VCaP (cell line): ENCODE measurements at regions not wholly inside any gene's neighbourhood (a gene's known extent, or its start where the extent isn't known, plus 50 kb on each side); places are given as distances from the start of the nearest gene placed in this dataset.
"Not testable (repeated sequence)": the region's sequence is repeated elsewhere in the genome, so short reads cannot be mapped to it uniquely, and the experiment has no call there.

Source experiments
- H3K27ac ChIP-seq: fragments of 450-650 bp; 2 replicates; pipeline ENCODE4 v1.5.1; 2017
- CTCF ChIP-seq: fragments of 450-650 bp; conservative IDR thresholded peaks from 2 replicates; pipeline ENCODE4 v1.5.1; 2017; ENCODE audit warnings: mild to moderate bottlenecking, moderate library complexity

GRCh38 chr4:100872811-100873210, 355.0 kb upstream of the EMCN start:
- H3K27ac ChIP-seq = no peak overlapping the region
- no peak for TF ChIP-seq CTCF

GRCh38 chr4:100870940-100871772, 353.3 kb upstream of the EMCN start:
- H3K27ac ChIP-seq = no peak overlapping the region
- TF ChIP-seq CTCF = no peak

- no peak overlapping the region for H3K27ac ChIP-seq
- TF ChIP-seq CTCF = no peak
These were observed 351.5 kb upstream of the EMCN start for GRCh38 chr4:100869276-100869675.

- H3K27ac ChIP-seq = not testable (repeated sequence)
These were observed 350.5 kb upstream of the EMCN start for GRCh38 chr4:100868281-100868680.

- no peak for TF ChIP-seq CTCF
- H3K27ac ChIP-seq = no peak overlapping the region
These were observed 334.5 kb upstream of the EMCN start for GRCh38 chr4:100852326-100852725.

GRCh38 chr4:100849319-100849718, 331.5 kb upstream of the EMCN start:
- no peak overlapping the region for H3K27ac ChIP-seq
- TF ChIP-seq CTCF = no peak

- peak; percentile 35 for TF ChIP-seq CTCF
- H3K27ac ChIP-seq = no peak overlapping the region
These were observed 331.0 kb upstream of the EMCN start for GRCh38 chr4:100848841-100849240.

- TF ChIP-seq CTCF = no peak
- H3K27ac ChIP-seq = no peak overlapping the region
These were observed 326.1 kb upstream of the EMCN start for GRCh38 chr4:100843910-100844309.
